ENCODE measurements at regions not wholly inside any gene's neighbourhood (a gene's known extent, or its start where the extent isn't known, plus 50 kb on each side); places are given as distances from the start of the nearest gene placed in this dataset.

DNA sequence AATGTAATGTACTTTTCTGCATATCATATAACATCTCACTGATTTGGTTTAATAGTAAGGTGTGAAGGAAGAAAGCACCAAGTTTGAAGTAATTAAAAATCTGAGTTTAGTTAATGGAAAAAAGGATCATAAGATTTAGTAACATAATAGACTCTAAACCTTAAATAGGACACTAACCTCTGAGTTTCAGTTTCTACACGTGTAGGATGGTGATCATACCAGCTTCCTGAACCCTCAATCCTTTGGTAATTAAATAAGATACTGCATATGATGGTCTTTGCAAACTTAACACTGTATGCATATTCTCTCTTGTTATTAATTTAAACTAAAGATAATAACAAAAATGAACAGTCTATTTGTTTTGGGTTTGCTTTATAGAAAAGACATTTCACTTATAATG, 216.8 kb downstream of the NUP35 start:
- H3K27me3 ChIP-seq (replicated peaks in 1 of 2; ENCODE audit: control insufficient read depth in 2 of 2, extremely low read depth in 1 of 2, insufficient read depth in 2 of 2, low read length in 1 of 2), result no peaks in the 10 kb centered on the region
- H3K9me3 ChIP-seq, result no peaks in the 10 kb centered on the region
- no peak overlapping the region for H3K27ac Mint-ChIP-seq
- ATAC-seq (replicated peaks in 1 of 4) (no peak), DNase-seq (no peak)
- no peaks in the 10 kb centered on the region for H3K4me1 ChIP-seq (ENCODE audit: control insufficient read depth in 1 of 2, extremely low read depth in 1 of 2, insufficient read depth in 2 of 2, low read length in 2 of 2)
- H3K27ac ChIP-seq (ENCODE audit: low read length), result no peak overlapping the region
- ChIA-PET CTCF (no interaction called here), POLR2A (no interaction called here)
- no peaks in the 10 kb centered on the region for H3K27me3 Mint-ChIP-seq
- peaks cover 0 to 13% (median 2%) of the 10 kb centered on the region in 3 donors for H3K9me3 Mint-ChIP-seq
- H3K4me3 Mint-ChIP-seq, result no peak overlapping the region
- WGBS (ENCODE audit: insufficient coverage), result no CpG with 5 or more reads among the region's 1 CpG
- no peak overlapping the region for H3K4me3 ChIP-seq (ENCODE audit: control insufficient read depth in 1 of 2, extremely low read depth in 1 of 2, low read length in 1 of 2)
- H3K36me3 Mint-ChIP-seq, result no peaks in the 10 kb centered on the region
- H3K4me1 Mint-ChIP-seq, result no peaks in the 10 kb centered on the region
- no peaks in the 10 kb centered on the region for H3K36me3 ChIP-seq (ENCODE audit: control insufficient read depth in 2 of 2, extremely low read depth in 1 of 2, insufficient read depth in 1 of 2, low read length in 1 of 2)

DNA sequence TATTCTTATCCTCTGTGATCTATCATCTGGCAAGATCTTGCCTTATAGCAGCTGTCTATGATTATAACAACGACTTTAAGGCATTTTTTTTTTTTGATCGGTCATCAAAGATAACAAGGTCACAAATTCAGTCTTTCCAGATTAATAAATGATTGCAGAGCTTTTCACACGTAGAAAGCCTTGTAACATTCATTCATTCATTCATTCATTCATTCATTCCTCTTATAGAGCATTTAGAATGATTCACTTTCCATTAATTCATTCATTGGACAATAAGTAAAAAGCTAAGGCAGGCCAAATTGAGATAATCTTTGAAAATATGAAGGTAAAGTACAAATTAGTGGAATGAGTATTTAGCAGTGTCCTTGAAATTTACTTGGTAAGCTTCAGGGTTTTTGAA, 223.7 kb downstream of the NUP35 start:
- Mint-ChIP-seq H3K9me3 (no peaks in the 10 kb centered on the region), H3K27ac (no peak overlapping the region), H3K27me3 (no peaks in the 10 kb centered on the region), H3K36me3 (no peaks in the 10 kb centered on the region), H3K4me3 (no peak overlapping the region), H3K4me1 (no peaks in the 10 kb centered on the region)
- no peaks in the 10 kb centered on the region for H3K4me1 ChIP-seq (ENCODE audit: control insufficient read depth in 1 of 2, extremely low read depth in 1 of 2, insufficient read depth in 2 of 2, low read length in 2 of 2)
- CTCF ChIA-PET, result interaction anchor here in 1 of 2 donors (0.7 kb wide), 1 partner anchor 979 kb away, joined by 3 read pairs; no protein-coding TSS in a partner anchor
- H3K36me3 ChIP-seq (ENCODE audit: control insufficient read depth in 2 of 2, extremely low read depth in 1 of 2, insufficient read depth in 1 of 2, low read length in 1 of 2), result no peaks in the 10 kb centered on the region
- ATAC-seq (replicated peaks in 1 of 4) (no peak), DNase-seq (no peak)
- H3K27me3 ChIP-seq (replicated peaks in 1 of 2; ENCODE audit: control insufficient read depth in 2 of 2, extremely low read depth in 1 of 2, insufficient read depth in 2 of 2, low read length in 1 of 2), result no peaks in the 10 kb centered on the region
- H3K9me3 ChIP-seq, result no peaks in the 10 kb centered on the region
- POLR2A ChIA-PET, result interaction anchor here in 1 of 2 donors (0.7 kb wide), 1 partner anchor 92 kb away, joined by 6 read pairs; no protein-coding TSS in a partner anchor
- WGBS (ENCODE audit: insufficient coverage), result 100% methylated on average over 2 of the region's 3 CpGs
- H3K4me3 ChIP-seq (ENCODE audit: control insufficient read depth in 1 of 2, extremely low read depth in 1 of 2, low read length in 1 of 2), result no peak overlapping the region
- H3K27ac ChIP-seq (ENCODE audit: low read length), result no peak overlapping the region

DNA sequence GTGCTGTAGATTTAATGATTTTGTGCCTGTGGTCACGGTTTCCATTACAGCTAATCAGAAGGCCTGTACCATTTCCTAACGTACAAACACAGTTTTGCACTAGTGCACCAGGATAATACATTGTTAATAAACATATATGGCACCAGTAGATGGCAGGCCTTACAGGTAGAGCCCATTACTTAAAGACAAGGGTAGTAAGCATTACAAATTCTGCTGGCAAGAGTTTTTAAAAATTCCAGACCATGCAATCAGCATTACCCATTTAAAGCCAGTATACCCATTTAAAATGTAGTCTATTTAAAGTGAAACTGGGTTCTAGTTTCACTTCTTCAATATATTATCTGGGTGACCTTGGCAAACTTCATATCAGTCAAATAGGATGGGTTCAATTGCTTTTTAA, 224.2 kb downstream of the NUP35 start:
- Mint-ChIP-seq H3K4me3 (no peak overlapping the region), H3K36me3 (no peaks in the 10 kb centered on the region), H3K27me3 (no peaks in the 10 kb centered on the region), H3K27ac (no peak overlapping the region), H3K9me3 (no peaks in the 10 kb centered on the region), H3K4me1 (no peaks in the 10 kb centered on the region)
- no peak overlapping the region for H3K27ac ChIP-seq (ENCODE audit: low read length)
- DNase-seq (no peak), ATAC-seq (replicated peaks in 1 of 4) (no peak)
- no peaks in the 10 kb centered on the region for H3K36me3 ChIP-seq (ENCODE audit: control insufficient read depth in 2 of 2, extremely low read depth in 1 of 2, insufficient read depth in 1 of 2, low read length in 1 of 2)
- H3K4me1 ChIP-seq (ENCODE audit: control insufficient read depth in 1 of 2, extremely low read depth in 1 of 2, insufficient read depth in 2 of 2, low read length in 2 of 2), result no peaks in the 10 kb centered on the region
- no peaks in the 10 kb centered on the region for H3K9me3 ChIP-seq
- POLR2A ChIA-PET, result interaction anchor here in 1 of 2 donors (0.7 kb wide), 1 partner anchor 93 kb away, joined by 6 read pairs; no protein-coding TSS in a partner anchor
- CTCF ChIA-PET, result interaction anchor here in 1 of 2 donors (0.7 kb wide), 1 partner anchor 979 kb away, joined by 3 read pairs; no protein-coding TSS in a partner anchor
- WGBS (ENCODE audit: insufficient coverage), result no CpG with 5 or more reads among the region's 2 CpGs
- no peak overlapping the region for H3K4me3 ChIP-seq (ENCODE audit: control insufficient read depth in 1 of 2, extremely low read depth in 1 of 2, low read length in 1 of 2)
- H3K27me3 ChIP-seq (replicated peaks in 1 of 2; ENCODE audit: control insufficient read depth in 2 of 2, extremely low read depth in 1 of 2, insufficient read depth in 2 of 2, low read length in 1 of 2), result no peaks in the 10 kb centered on the region

DNA sequence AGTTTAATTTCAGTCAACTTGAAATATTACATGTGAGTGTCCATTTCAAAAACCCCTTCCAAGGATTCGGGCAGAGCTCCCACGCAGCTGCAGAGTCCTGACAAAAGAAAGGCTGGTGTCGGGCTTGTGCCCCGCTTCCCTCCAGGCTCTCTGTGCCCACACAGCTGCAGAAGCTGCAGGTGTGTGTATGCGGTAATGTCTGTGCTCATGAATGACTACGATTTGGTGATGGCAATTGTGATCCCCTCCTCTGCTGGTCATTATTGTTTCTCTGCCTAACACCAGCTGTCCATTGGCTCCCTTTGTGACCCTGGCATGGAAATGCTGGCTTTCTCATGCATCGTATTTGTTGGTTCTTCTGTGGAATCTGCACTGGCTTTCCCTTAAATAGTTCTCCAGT, 224.8 kb downstream of the NUP35 start:
- DNase-seq (no peak), ATAC-seq (replicated peaks in 1 of 4) (no peak)
- no peak overlapping the region for H3K4me3 ChIP-seq (ENCODE audit: control insufficient read depth in 1 of 2, extremely low read depth in 1 of 2, low read length in 1 of 2)
- Mint-ChIP-seq H3K4me1 (no peaks in the 10 kb centered on the region), H3K36me3 (no peaks in the 10 kb centered on the region), H3K4me3 (no peak overlapping the region), H3K27ac (no peak overlapping the region), H3K9me3 (no peaks in the 10 kb centered on the region), H3K27me3 (no peaks in the 10 kb centered on the region)
- ChIA-PET CTCF (no interaction called here), POLR2A (no interaction called here)
- H3K27ac ChIP-seq (ENCODE audit: low read length), result no peak overlapping the region
- WGBS (ENCODE audit: insufficient coverage), result 83% methylated on average over 5 of the region's 7 CpGs
- H3K36me3 ChIP-seq (ENCODE audit: control insufficient read depth in 2 of 2, extremely low read depth in 1 of 2, insufficient read depth in 1 of 2, low read length in 1 of 2), result no peaks in the 10 kb centered on the region
- H3K27me3 ChIP-seq (replicated peaks in 1 of 2; ENCODE audit: control insufficient read depth in 2 of 2, extremely low read depth in 1 of 2, insufficient read depth in 2 of 2, low read length in 1 of 2), result no peaks in the 10 kb centered on the region
- no peaks in the 10 kb centered on the region for H3K9me3 ChIP-seq
- no peaks in the 10 kb centered on the region for H3K4me1 ChIP-seq (ENCODE audit: control insufficient read depth in 1 of 2, extremely low read depth in 1 of 2, insufficient read depth in 2 of 2, low read length in 2 of 2)

DNA sequence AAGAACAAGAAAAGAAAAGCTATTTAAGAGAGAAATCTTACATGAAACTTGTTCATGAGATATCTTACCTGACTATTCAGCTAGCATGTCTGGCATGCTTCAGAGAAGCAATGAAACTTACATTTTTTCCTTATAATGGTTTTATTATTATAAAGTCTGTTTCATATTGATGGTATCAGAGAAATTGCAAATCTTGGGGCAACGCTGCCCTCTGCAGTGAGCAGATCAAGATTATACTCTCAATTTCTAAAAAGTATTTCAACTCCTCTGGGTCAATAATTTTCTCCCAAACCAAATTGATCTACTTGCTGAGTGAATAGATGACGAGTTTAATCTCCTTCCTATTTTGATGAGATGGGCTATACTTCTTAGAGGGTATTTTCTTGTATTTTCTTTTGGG, 235.6 kb downstream of the NUP35 start:
- ChIA-PET CTCF (no interaction called here), POLR2A (no interaction called here)
- Mint-ChIP-seq H3K36me3 (no peaks in the 10 kb centered on the region), H3K27ac (no peak overlapping the region), H3K9me3 (peaks cover 0 to 2% (median 0%) of the 10 kb centered on the region in 3 donors), H3K27me3 (no peaks in the 10 kb centered on the region), H3K4me3 (no peak overlapping the region), H3K4me1 (no peaks in the 10 kb centered on the region)
- no peak overlapping the region for H3K27ac ChIP-seq (ENCODE audit: low read length)
- H3K36me3 ChIP-seq (ENCODE audit: control insufficient read depth in 2 of 2, extremely low read depth in 1 of 2, insufficient read depth in 1 of 2, low read length in 1 of 2), result no peaks in the 10 kb centered on the region
- no peaks in the 10 kb centered on the region for H3K4me1 ChIP-seq (ENCODE audit: control insufficient read depth in 1 of 2, extremely low read depth in 1 of 2, insufficient read depth in 2 of 2, low read length in 2 of 2)
- ATAC-seq (replicated peaks in 1 of 4) (no peak), DNase-seq (no peak)
- no CpG with 5 or more reads among the region's 2 CpGs for WGBS (ENCODE audit: insufficient coverage)
- H3K27me3 ChIP-seq (replicated peaks in 1 of 2; ENCODE audit: control insufficient read depth in 2 of 2, extremely low read depth in 1 of 2, insufficient read depth in 2 of 2, low read length in 1 of 2), result no peaks in the 10 kb centered on the region
- H3K9me3 ChIP-seq, result no peaks in the 10 kb centered on the region
- H3K4me3 ChIP-seq (ENCODE audit: control insufficient read depth in 1 of 2, extremely low read depth in 1 of 2, low read length in 1 of 2), result no peak overlapping the region

DNA sequence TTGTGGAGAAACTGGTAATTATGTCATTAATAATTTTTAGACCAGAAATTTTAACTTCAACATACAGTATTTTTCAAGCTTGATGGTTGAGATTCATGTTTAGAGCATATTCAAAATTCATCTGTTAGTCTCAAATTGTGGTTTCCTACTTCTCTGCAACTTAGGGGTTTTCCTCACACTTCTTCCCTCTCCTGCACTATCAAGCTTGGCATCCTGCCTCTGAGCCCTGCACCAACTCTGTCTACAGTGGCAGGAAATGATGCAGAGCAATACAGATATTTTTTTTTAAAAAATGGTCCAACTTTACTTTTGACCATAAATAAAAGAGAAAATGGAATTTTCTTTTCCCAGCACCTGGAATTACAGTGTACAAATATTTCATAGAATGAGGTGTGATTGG, 247.3 kb downstream of the NUP35 start:
- Mint-ChIP-seq H3K27ac (no peak overlapping the region), H3K9me3 (peaks cover 0 to 7% (median 5%) of the 10 kb centered on the region in 3 donors), H3K36me3 (no peaks in the 10 kb centered on the region), H3K27me3 (no peaks in the 10 kb centered on the region), H3K4me3 (no peak overlapping the region), H3K4me1 (no peaks in the 10 kb centered on the region)
- Histone ChIP-seq H3K4me3 (ENCODE audit: control insufficient read depth in 1 of 2, extremely low read depth in 1 of 2, low read length in 1 of 2) (no peak overlapping the region), H3K27ac (ENCODE audit: low read length) (no peak overlapping the region), H3K27me3 (replicated peaks in 1 of 2; ENCODE audit: control insufficient read depth in 2 of 2, extremely low read depth in 1 of 2, insufficient read depth in 2 of 2, low read length in 1 of 2) (no peaks in the 10 kb centered on the region), H3K9me3 (no peaks in the 10 kb centered on the region), H3K4me1 (ENCODE audit: control insufficient read depth in 1 of 2, extremely low read depth in 1 of 2, insufficient read depth in 2 of 2, low read length in 2 of 2) (no peaks in the 10 kb centered on the region), H3K36me3 (ENCODE audit: control insufficient read depth in 2 of 2, extremely low read depth in 1 of 2, insufficient read depth in 1 of 2, low read length in 1 of 2) (no peaks in the 10 kb centered on the region)
- ChIA-PET CTCF (no interaction called here), POLR2A (no interaction called here)
- no peak for DNase-seq
- ATAC-seq (replicated peaks in 1 of 4), result no peak

DNA sequence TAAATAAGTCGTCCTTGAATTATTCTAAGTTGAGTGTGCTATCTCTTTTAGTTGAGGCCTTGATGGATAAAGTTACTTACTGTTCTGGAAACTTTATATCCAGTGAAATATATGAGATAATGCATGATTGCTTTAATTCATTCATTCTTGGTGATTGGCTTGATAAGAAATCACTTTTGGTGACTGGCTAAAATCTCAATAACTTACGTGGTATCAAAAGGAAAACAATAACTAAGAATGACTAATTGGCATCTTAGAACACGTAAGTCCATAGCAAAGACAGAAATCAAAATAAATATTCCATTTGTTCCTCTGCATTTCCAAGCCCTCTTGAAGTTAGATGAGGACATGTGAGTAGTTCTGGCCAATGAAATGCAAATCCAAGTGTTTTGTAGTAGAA, 251.6 kb downstream of the NUP35 start:
- WGBS (ENCODE audit: insufficient coverage), result 100% methylated on average over 1 of the region's 3 CpGs
- Mint-ChIP-seq H3K27me3 (no peaks in the 10 kb centered on the region), H3K36me3 (no peaks in the 10 kb centered on the region), H3K4me1 (no peaks in the 10 kb centered on the region), H3K4me3 (no peak overlapping the region), H3K27ac (no peak overlapping the region), H3K9me3 (peaks cover 0 to 8% (median 7%) of the 10 kb centered on the region in 3 donors)
- no peaks in the 10 kb centered on the region for H3K4me1 ChIP-seq (ENCODE audit: control insufficient read depth in 1 of 2, extremely low read depth in 1 of 2, insufficient read depth in 2 of 2, low read length in 2 of 2)
- H3K9me3 ChIP-seq, result no peaks in the 10 kb centered on the region
- H3K36me3 ChIP-seq (ENCODE audit: control insufficient read depth in 2 of 2, extremely low read depth in 1 of 2, insufficient read depth in 1 of 2, low read length in 1 of 2), result no peaks in the 10 kb centered on the region
- ATAC-seq (replicated peaks in 1 of 4) (no peak), DNase-seq (no peak)
- no peaks in the 10 kb centered on the region for H3K27me3 ChIP-seq (replicated peaks in 1 of 2; ENCODE audit: control insufficient read depth in 2 of 2, extremely low read depth in 1 of 2, insufficient read depth in 2 of 2, low read length in 1 of 2)
- ChIA-PET CTCF (no interaction called here), POLR2A (no interaction called here)
- H3K4me3 ChIP-seq (ENCODE audit: control insufficient read depth in 1 of 2, extremely low read depth in 1 of 2, low read length in 1 of 2), result no peak overlapping the region
- H3K27ac ChIP-seq (ENCODE audit: low read length), result no peak overlapping the region
